Gastroesophageal sphincter (tissue), 3 donors: ENCODE measurements at regions not wholly inside any gene's neighbourhood (a gene's known extent, or its start where the extent isn't known, plus 50 kb on each side); places are given as distances from the start of the nearest gene placed in this dataset.

ENCODE experiments used
- EP300 ChIP-seq: sonication (generic); formaldehyde crosslinking; IDR thresholded peaks from one replicate; pipeline ENCODE4 v1.6.1; 2017; ENCODE audit warnings: antibody characterized with exemption, mild to moderate bottlenecking
- POLR2A ChIP-seq, 2 donors: fragments of 450-650 bp; IDR thresholded peaks; one replicate each; pipeline ENCODE4 v1.6.1; 2017; ENCODE audit warnings: antibody characterized with exemption in 2 of 2, mild to moderate bottlenecking in 2 of 2, moderate library complexity in 1 of 2
- TF ChIP-seq, protein P1 (sequence below), 4 experiments: fragments of 200-600 bp in 2 of 4; fragments of 450-650 bp in 2 of 4; sonication (generic) in 1 of 4; IDR thresholded peaks; one replicate each; pipeline ENCODE4 v1.5.1; 2017 to 2019; ENCODE audit warnings: antibody characterized with exemption in 4 of 4, mild to moderate bottlenecking in 2 of 4, moderate library complexity in 2 of 4

GRCh38 chr2:163264341-163264740, 425.8 kb upstream of the KCNH7 start:
- TF ChIP-seq, protein P1, sequence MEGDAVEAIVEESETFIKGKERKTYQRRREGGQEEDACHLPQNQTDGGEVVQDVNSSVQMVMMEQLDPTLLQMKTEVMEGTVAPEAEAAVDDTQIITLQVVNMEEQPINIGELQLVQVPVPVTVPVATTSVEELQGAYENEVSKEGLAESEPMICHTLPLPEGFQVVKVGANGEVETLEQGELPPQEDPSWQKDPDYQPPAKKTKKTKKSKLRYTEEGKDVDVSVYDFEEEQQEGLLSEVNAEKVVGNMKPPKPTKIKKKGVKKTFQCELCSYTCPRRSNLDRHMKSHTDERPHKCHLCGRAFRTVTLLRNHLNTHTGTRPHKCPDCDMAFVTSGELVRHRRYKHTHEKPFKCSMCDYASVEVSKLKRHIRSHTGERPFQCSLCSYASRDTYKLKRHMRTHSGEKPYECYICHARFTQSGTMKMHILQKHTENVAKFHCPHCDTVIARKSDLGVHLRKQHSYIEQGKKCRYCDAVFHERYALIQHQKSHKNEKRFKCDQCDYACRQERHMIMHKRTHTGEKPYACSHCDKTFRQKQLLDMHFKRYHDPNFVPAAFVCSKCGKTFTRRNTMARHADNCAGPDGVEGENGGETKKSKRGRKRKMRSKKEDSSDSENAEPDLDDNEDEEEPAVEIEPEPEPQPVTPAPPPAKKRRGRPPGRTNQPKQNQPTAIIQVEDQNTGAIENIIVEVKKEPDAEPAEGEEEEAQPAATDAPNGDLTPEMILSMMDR (IDR thresholded peaks at IDR 0.05), result no peak
- TF ChIP-seq EP300 (no peak), POLR2A (IDR thresholded peaks at IDR 0.05) (no peak)
